ENCODE measurements at regions not wholly inside any gene's neighbourhood (a gene's known extent, or its start where the extent isn't known, plus 50 kb on each side); places are given as distances from the start of the nearest gene placed in this dataset.

- no peak overlapping the region for H3K4me3 ChIP-seq (ENCODE audit: low read length in 2 of 2)
- H3K4me1 Mint-ChIP-seq: no peaks in the 10 kb centered on the region
- H3K27me3 Mint-ChIP-seq: no peaks in the 10 kb centered on the region
- peaks cover 0 to 3% (median 0%) of the 10 kb centered on the region in 8 donors for H3K9me3 Mint-ChIP-seq
- ChIA-PET CTCF (ENCODE audit: partially characterized antibody) (no interaction called here), POLR2A (ENCODE audit: partially characterized antibody) (no interaction called here)
- DNase-seq: no peak
- H3K9me3 ChIP-seq (ENCODE audit: control insufficient read depth in 1 of 2, low read length in 2 of 2): no peaks in the 10 kb centered on the region
- no peak overlapping the region for H3K4me3 Mint-ChIP-seq
- no peaks in the 10 kb centered on the region for H3K27me3 ChIP-seq (ENCODE audit: insufficient read depth, low read length)
- H3K36me3 ChIP-seq (ENCODE audit: insufficient read depth, low read length): no peaks in the 10 kb centered on the region
- no peak overlapping the region for H3K27ac ChIP-seq (ENCODE audit: low read depth, low read length)
- H3K27ac Mint-ChIP-seq: no peak overlapping the region
- intact Hi-C loops (cut with micrococcal nuclease): no loop called here
- no peaks in the 10 kb centered on the region for H3K4me1 ChIP-seq (ENCODE audit: insufficient read depth, low read length)
- H3K36me3 Mint-ChIP-seq: no peaks in the 10 kb centered on the region
These were observed 281.1 kb upstream of the NAV3 start for GRCh38 chr12:77549383-77550128.

GRCh38 chr12:77548797-77549196 lies 281.9 kb upstream of the NAV3 start:
- intact Hi-C loops (cut with micrococcal nuclease): no loop called here
- DNase-seq: no peak
- Histone ChIP-seq H3K27me3 (ENCODE audit: insufficient read depth, low read length) (no peaks in the 10 kb centered on the region), H3K4me1 (ENCODE audit: insufficient read depth, low read length) (no peaks in the 10 kb centered on the region), H3K36me3 (ENCODE audit: insufficient read depth, low read length) (no peaks in the 10 kb centered on the region), H3K4me3 (ENCODE audit: low read length in 2 of 2) (no peak overlapping the region), H3K27ac (ENCODE audit: low read depth, low read length) (no peak overlapping the region), H3K9me3 (ENCODE audit: control insufficient read depth in 1 of 2, low read length in 2 of 2) (no peaks in the 10 kb centered on the region)
- Mint-ChIP-seq H3K36me3 (no peaks in the 10 kb centered on the region), H3K27ac (no peak overlapping the region), H3K9me3 (peaks cover 0 to 3% (median under 1%) of the 10 kb centered on the region in 8 donors), H3K4me3 (no peak overlapping the region), H3K27me3 (no peaks in the 10 kb centered on the region), H3K4me1 (no peaks in the 10 kb centered on the region)
- ChIA-PET CTCF (ENCODE audit: partially characterized antibody) (no interaction called here), POLR2A (ENCODE audit: partially characterized antibody) (no interaction called here)

- H3K36me3 ChIP-seq (ENCODE audit: insufficient read depth, low read length): no peaks in the 10 kb centered on the region
- no peak overlapping the region for H3K4me3 ChIP-seq (ENCODE audit: low read length in 2 of 2)
- no peaks in the 10 kb centered on the region for H3K27me3 Mint-ChIP-seq
- POLR2A ChIA-PET (ENCODE audit: partially characterized antibody): no interaction called here
- no peaks in the 10 kb centered on the region for H3K4me1 Mint-ChIP-seq
- no peaks in the 10 kb centered on the region for H3K27me3 ChIP-seq (ENCODE audit: insufficient read depth, low read length)
- H3K9me3 Mint-ChIP-seq: peaks cover 0 to 16% (median 7%) of the 10 kb centered on the region in 8 donors
- no peak overlapping the region for H3K27ac Mint-ChIP-seq
- no peaks in the 10 kb centered on the region for H3K4me1 ChIP-seq (ENCODE audit: insufficient read depth, low read length)
- no peaks in the 10 kb centered on the region for H3K36me3 Mint-ChIP-seq
- CTCF ChIA-PET (ENCODE audit: partially characterized antibody): no interaction called here
- no peaks in the 10 kb centered on the region for H3K9me3 ChIP-seq (ENCODE audit: control insufficient read depth in 1 of 2, low read length in 2 of 2)
- no peak overlapping the region for H3K4me3 Mint-ChIP-seq
- intact Hi-C loops (cut with micrococcal nuclease): no loop called here
- no peak overlapping the region for H3K27ac ChIP-seq (ENCODE audit: low read depth, low read length)
- no peak for DNase-seq
These were observed 290.6 kb upstream of the NAV3 start for GRCh38 chr12:77540097-77540496.

- POLR2A ChIA-PET (ENCODE audit: partially characterized antibody): no interaction called here
- intact Hi-C loops (cut with micrococcal nuclease): no loop called here
- H3K27ac ChIP-seq (ENCODE audit: low read depth, low read length): no peak overlapping the region
- H3K27me3 ChIP-seq (ENCODE audit: insufficient read depth, low read length): no peaks in the 10 kb centered on the region
- no peak overlapping the region for H3K4me3 ChIP-seq (ENCODE audit: low read length in 2 of 2)
- no peak for DNase-seq
- H3K9me3 Mint-ChIP-seq: peaks cover 0 to 16% (median 4%) of the 10 kb centered on the region in 8 donors
- no peak overlapping the region for H3K4me3 Mint-ChIP-seq
- CTCF ChIA-PET (ENCODE audit: partially characterized antibody): no interaction called here
- no peaks in the 10 kb centered on the region for H3K36me3 Mint-ChIP-seq
- H3K4me1 Mint-ChIP-seq: no peaks in the 10 kb centered on the region
- H3K4me1 ChIP-seq (ENCODE audit: insufficient read depth, low read length): no peaks in the 10 kb centered on the region
- H3K27ac Mint-ChIP-seq: no peak overlapping the region
- no peaks in the 10 kb centered on the region for H3K27me3 Mint-ChIP-seq
- no peaks in the 10 kb centered on the region for H3K9me3 ChIP-seq (ENCODE audit: control insufficient read depth in 1 of 2, low read length in 2 of 2)
- H3K36me3 ChIP-seq (ENCODE audit: insufficient read depth, low read length): no peaks in the 10 kb centered on the region
These were observed 293.0 kb upstream of the NAV3 start for GRCh38 chr12:77537663-77538062.

- POLR2A ChIA-PET (ENCODE audit: partially characterized antibody): no interaction called here
- H3K36me3 ChIP-seq (ENCODE audit: insufficient read depth, low read length): no peaks in the 10 kb centered on the region
- intact Hi-C loops (cut with micrococcal nuclease): no loop called here
- Mint-ChIP-seq H3K27me3 (no peaks in the 10 kb centered on the region), H3K27ac (no peak overlapping the region), H3K4me1 (no peaks in the 10 kb centered on the region), H3K4me3 (no peak overlapping the region), H3K9me3 (peaks cover 0 to 6% (median 3%) of the 10 kb centered on the region in 8 donors), H3K36me3 (no peaks in the 10 kb centered on the region)
- DNase-seq: no peak
- no peak overlapping the region for H3K27ac ChIP-seq (ENCODE audit: low read depth, low read length)
- H3K27me3 ChIP-seq (ENCODE audit: insufficient read depth, low read length): no peaks in the 10 kb centered on the region
- no peaks in the 10 kb centered on the region for H3K4me1 ChIP-seq (ENCODE audit: insufficient read depth, low read length)
- H3K4me3 ChIP-seq (ENCODE audit: low read length in 2 of 2): no peak overlapping the region
- CTCF ChIA-PET (ENCODE audit: partially characterized antibody): no interaction called here
- H3K9me3 ChIP-seq (ENCODE audit: control insufficient read depth in 1 of 2, low read length in 2 of 2): no peaks in the 10 kb centered on the region
These were observed 295.0 kb upstream of the NAV3 start for GRCh38 chr12:77535734-77536133.

- Mint-ChIP-seq H3K27me3 (no peaks in the 10 kb centered on the region), H3K27ac (no peak overlapping the region), H3K4me1 (no peaks in the 10 kb centered on the region), H3K4me3 (no peak overlapping the region), H3K36me3 (no peaks in the 10 kb centered on the region), H3K9me3 (peaks cover 0 to 24% (median 9%) of the 10 kb centered on the region in 8 donors)
- no peaks in the 10 kb centered on the region for H3K27me3 ChIP-seq (ENCODE audit: insufficient read depth, low read length)
- H3K4me1 ChIP-seq (ENCODE audit: insufficient read depth, low read length): no peaks in the 10 kb centered on the region
- ChIA-PET CTCF (ENCODE audit: partially characterized antibody) (no interaction called here), POLR2A (ENCODE audit: partially characterized antibody) (no interaction called here)
- no peak overlapping the region for H3K27ac ChIP-seq (ENCODE audit: low read depth, low read length)
- no peaks in the 10 kb centered on the region for H3K9me3 ChIP-seq (ENCODE audit: control insufficient read depth in 1 of 2, low read length in 2 of 2)
- intact Hi-C loops (cut with micrococcal nuclease): no loop called here
- H3K36me3 ChIP-seq (ENCODE audit: insufficient read depth, low read length): no peaks in the 10 kb centered on the region
- H3K4me3 ChIP-seq (ENCODE audit: low read length in 2 of 2): no peak overlapping the region
- no peak for DNase-seq
These were observed 298.8 kb upstream of the NAV3 start for GRCh38 chr12:77531912-77532311.

GRCh38 chr12:77522247-77522646 lies 308.4 kb upstream of the NAV3 start:
- CTCF ChIA-PET (ENCODE audit: partially characterized antibody): no interaction called here
- H3K4me1 Mint-ChIP-seq: no peaks in the 10 kb centered on the region
- H3K9me3 Mint-ChIP-seq: peaks cover 0 to 21% (median 16%) of the 10 kb centered on the region in 8 donors
- H3K27ac Mint-ChIP-seq: no peak overlapping the region
- no peak for DNase-seq
- Histone ChIP-seq H3K27me3 (ENCODE audit: insufficient read depth, low read length) (no peaks in the 10 kb centered on the region), H3K27ac (ENCODE audit: low read depth, low read length) (no peak overlapping the region), H3K4me1 (ENCODE audit: insufficient read depth, low read length) (no peaks in the 10 kb centered on the region), H3K36me3 (ENCODE audit: insufficient read depth, low read length) (no peaks in the 10 kb centered on the region), H3K9me3 (ENCODE audit: control insufficient read depth in 1 of 2, low read length in 2 of 2) (no peaks in the 10 kb centered on the region), H3K4me3 (ENCODE audit: low read length in 2 of 2) (no peak overlapping the region)
- intact Hi-C loops (cut with micrococcal nuclease): no loop called here
- H3K27me3 Mint-ChIP-seq: no peaks in the 10 kb centered on the region
- POLR2A ChIA-PET (ENCODE audit: partially characterized antibody): no interaction called here
- H3K4me3 Mint-ChIP-seq: no peak overlapping the region
- H3K36me3 Mint-ChIP-seq: no peaks in the 10 kb centered on the region
